Peyer's patch (tissue), 4 donors: ENCODE measurements at regions not wholly inside any gene's neighbourhood (a gene's known extent, or its start where the extent isn't known, plus 50 kb on each side); places are given as distances from the start of the nearest gene placed in this dataset.
"Not testable (repeated sequence)": the region's sequence is repeated elsewhere in the genome, so short reads cannot be mapped to it uniquely, and the experiment has no call there.

Experiments
- CTCF ChIP-seq, 6 experiments: fragments of 450-650 bp in 4 of 6; fragments of 200-600 bp in 2 of 6; sonication (generic) in 1 of 6; IDR thresholded peaks; one replicate each; pipeline ENCODE4 v1.5.1; 2017 to 2019; ENCODE audit warnings: antibody characterized with exemption in 6 of 6, mild to moderate bottlenecking in 3 of 6, moderate library complexity in 1 of 6
- POLR2A ChIP-seq, 2 donors: fragments of 450-650 bp; IDR thresholded peaks; one replicate each; pipeline ENCODE4 v1.5.1; 2017; ENCODE audit warnings: antibody characterized with exemption in 2 of 2, mild to moderate bottlenecking in 2 of 2, moderate library complexity in 2 of 2

GRCh38 chr5:92823551-92823950 is 757.5 kb downstream of the NR2F1-AS1 start:
- not testable (repeated sequence) for TF ChIP-seq CTCF, POLR2A (IDR thresholded peaks at IDR 0.05)
